ENCODE measurements at regions not wholly inside any gene's neighbourhood (a gene's known extent, or its start where the extent isn't known, plus 50 kb on each side); places are given as distances from the start of the nearest gene placed in this dataset.

GRCh38 chr4:71944956-71945355 lies 86.8 kb upstream of the NPFFR2 start:
- no peaks in the 10 kb centered on the region for H3K36me3 ChIP-seq (ENCODE audit: insufficient read depth)
- no peak for TF ChIP-seq CTCF (conservative IDR thresholded peaks at IDR 0.05; ENCODE audit: low read depth, low read length)
- H3K9ac ChIP-seq, result no peak overlapping the region
- no peak overlapping the region for H3K27ac ChIP-seq
- no peak overlapping the region for H2AFZ ChIP-seq (ENCODE audit: low read depth)
- no peaks in the 10 kb centered on the region for H3K79me2 ChIP-seq (ENCODE audit: insufficient read depth, low read depth)
- no peak overlapping the region for H3K4me3 ChIP-seq (IDR thresholded peaks at IDR 0.05; ENCODE audit: insufficient read depth, low read depth, low read length)
- H3K4me2 ChIP-seq, result no peak overlapping the region
- no peaks in the 10 kb centered on the region for H4K20me1 ChIP-seq (ENCODE audit: insufficient read depth)
- H3K4me1 ChIP-seq (ENCODE audit: low read depth, poor library complexity, severe bottlenecking), result no peaks in the 10 kb centered on the region
- H3K27me3 ChIP-seq (ENCODE audit: insufficient read depth, low read depth), result no peaks in the 10 kb centered on the region

DNA sequence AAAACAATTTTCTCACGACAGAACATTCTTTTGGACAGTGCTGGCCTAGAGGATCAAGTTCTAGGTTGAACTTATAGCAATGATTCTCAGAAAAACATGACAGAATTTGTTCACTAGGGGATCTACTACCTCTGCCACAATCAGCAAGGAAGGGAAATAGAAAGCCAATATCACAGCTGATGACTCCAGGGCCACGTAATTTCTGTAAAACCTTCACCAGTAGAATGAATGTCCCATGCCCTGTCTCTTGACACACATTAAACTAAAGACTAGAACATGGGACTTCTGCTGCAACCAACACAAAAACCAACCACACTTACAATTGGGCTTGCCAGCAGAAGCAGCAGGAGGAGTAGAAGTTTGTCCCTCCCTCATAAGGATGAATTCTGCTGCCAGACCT lies 86.0 kb upstream of the NPFFR2 start:
- no peak for TF ChIP-seq CTCF (conservative IDR thresholded peaks at IDR 0.05; ENCODE audit: low read depth, low read length)
- no peak overlapping the region for H3K4me3 ChIP-seq (IDR thresholded peaks at IDR 0.05; ENCODE audit: insufficient read depth, low read depth, low read length)
- H3K4me1 ChIP-seq (ENCODE audit: low read depth, poor library complexity, severe bottlenecking), result no peaks in the 10 kb centered on the region
- no peak overlapping the region for H3K4me2 ChIP-seq
- H3K79me2 ChIP-seq (ENCODE audit: insufficient read depth, low read depth), result no peaks in the 10 kb centered on the region
- H3K27ac ChIP-seq, result no peak overlapping the region
- no peaks in the 10 kb centered on the region for H3K36me3 ChIP-seq (ENCODE audit: insufficient read depth)
- H2AFZ ChIP-seq (ENCODE audit: low read depth), result no peak overlapping the region
- no peaks in the 10 kb centered on the region for H4K20me1 ChIP-seq (ENCODE audit: insufficient read depth)
- no peaks in the 10 kb centered on the region for H3K27me3 ChIP-seq (ENCODE audit: insufficient read depth, low read depth)
- H3K9ac ChIP-seq, result no peak overlapping the region

DNA sequence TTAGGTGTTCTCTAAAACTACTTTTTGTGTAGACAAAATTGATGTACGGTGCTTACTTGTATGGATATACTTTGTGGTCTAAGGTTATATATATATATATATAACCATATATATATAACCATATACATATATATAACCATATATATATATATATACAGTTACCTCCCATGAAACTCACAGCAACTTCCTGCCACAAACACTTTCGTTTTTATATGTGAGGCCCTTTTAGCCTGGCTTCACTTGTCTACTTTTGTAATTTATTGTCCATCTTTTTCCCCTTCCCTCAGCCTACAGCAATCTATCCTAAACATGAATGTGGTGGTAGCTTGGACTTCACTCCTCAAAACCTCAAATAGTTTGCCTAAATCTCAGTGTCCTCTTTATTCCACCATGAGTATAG lies 72.8 kb upstream of the NPFFR2 start:
- Histone ChIP-seq H3K4me2 (no peak overlapping the region), H3K4me3 (IDR thresholded peaks at IDR 0.05; ENCODE audit: insufficient read depth, low read depth, low read length) (no peak overlapping the region), H2AFZ (ENCODE audit: low read depth) (no peak overlapping the region), H3K27me3 (ENCODE audit: insufficient read depth, low read depth) (no peaks in the 10 kb centered on the region), H3K9ac (no peak overlapping the region), H3K79me2 (ENCODE audit: insufficient read depth, low read depth) (no peaks in the 10 kb centered on the region), H3K36me3 (ENCODE audit: insufficient read depth) (no peaks in the 10 kb centered on the region), H4K20me1 (ENCODE audit: insufficient read depth) (no peaks in the 10 kb centered on the region), H3K27ac (no peak overlapping the region), H3K4me1 (ENCODE audit: low read depth, poor library complexity, severe bottlenecking) (no peaks in the 10 kb centered on the region)
- no peak for TF ChIP-seq CTCF (conservative IDR thresholded peaks at IDR 0.05; ENCODE audit: low read depth, low read length)

DNA sequence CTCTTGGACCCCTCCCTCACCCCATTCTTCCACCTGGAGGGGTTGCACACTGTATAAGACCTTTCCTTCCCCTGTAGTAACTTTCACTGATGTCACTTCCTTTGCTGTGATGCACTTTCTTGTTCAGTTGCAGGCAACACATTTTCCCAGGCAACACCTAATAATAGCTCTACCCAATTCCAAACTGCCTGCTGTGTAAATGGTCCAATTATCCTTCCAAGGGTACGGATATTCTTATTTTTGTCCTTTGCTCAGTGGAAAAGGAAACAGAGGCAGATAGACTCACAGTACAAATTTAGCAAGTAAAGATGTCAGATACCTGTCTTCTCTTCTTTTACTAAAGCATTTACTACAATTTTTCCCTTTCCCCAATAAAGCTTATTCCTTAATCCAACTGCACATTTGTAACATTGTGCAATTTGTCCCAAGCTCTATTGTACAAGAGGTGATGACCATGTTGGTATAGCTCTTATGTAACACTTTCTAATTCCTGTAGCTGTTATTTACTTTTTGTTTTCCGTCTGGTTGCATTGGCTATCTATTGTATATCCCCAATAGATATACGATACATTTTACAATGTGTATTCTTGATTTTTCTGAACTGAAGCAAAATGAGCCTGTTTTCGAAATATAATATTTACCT lies 69.1 kb upstream of the NPFFR2 start:
- no peak overlapping the region for H3K4me2 ChIP-seq
- H3K27ac ChIP-seq, result no peak overlapping the region
- H3K79me2 ChIP-seq (ENCODE audit: insufficient read depth, low read depth), result no peaks in the 10 kb centered on the region
- H3K9ac ChIP-seq, result no peak overlapping the region
- no peaks in the 10 kb centered on the region for H3K27me3 ChIP-seq (ENCODE audit: insufficient read depth, low read depth)
- H3K4me1 ChIP-seq (ENCODE audit: low read depth, poor library complexity, severe bottlenecking), result no peaks in the 10 kb centered on the region
- H2AFZ ChIP-seq (ENCODE audit: low read depth), result no peak overlapping the region
- TF ChIP-seq CTCF (conservative IDR thresholded peaks at IDR 0.05; ENCODE audit: low read depth, low read length), result no peak
- H3K36me3 ChIP-seq (ENCODE audit: insufficient read depth), result no peaks in the 10 kb centered on the region
- H4K20me1 ChIP-seq (ENCODE audit: insufficient read depth), result no peaks in the 10 kb centered on the region
- H3K4me3 ChIP-seq (IDR thresholded peaks at IDR 0.05; ENCODE audit: insufficient read depth, low read depth, low read length), result no peak overlapping the region

Data from KMS-11 (cell line).